H1 (cell line): ENCODE measurements at regions not wholly inside any gene's neighbourhood (a gene's known extent, or its start where the extent isn't known, plus 50 kb on each side); places are given as distances from the start of the nearest gene placed in this dataset.

Experiments
- POLR2A ChIP-seq, 2 experiments: IDR thresholded peaks; 1 replicate in 1 of 2; 2 replicates in 1 of 2; pipeline ENCODE4 v1.6.1; 2011; ENCODE audit warnings: low read depth in 2 of 2, low read length in 2 of 2, mild to moderate bottlenecking in 2 of 2; ENCODE audit errors: control extremely low read depth in 1 of 2
- POLR2AphosphoS5 ChIP-seq: IDR thresholded peaks from 2 replicates; pipeline ENCODE4 v1.6.1; 2011; ENCODE audit warnings: low read depth, low read length
- SP1 ChIP-seq: IDR thresholded peaks from 2 replicates; pipeline ENCODE4 v1.6.1; 2011; ENCODE audit warnings: low read depth, low read length

DNA sequence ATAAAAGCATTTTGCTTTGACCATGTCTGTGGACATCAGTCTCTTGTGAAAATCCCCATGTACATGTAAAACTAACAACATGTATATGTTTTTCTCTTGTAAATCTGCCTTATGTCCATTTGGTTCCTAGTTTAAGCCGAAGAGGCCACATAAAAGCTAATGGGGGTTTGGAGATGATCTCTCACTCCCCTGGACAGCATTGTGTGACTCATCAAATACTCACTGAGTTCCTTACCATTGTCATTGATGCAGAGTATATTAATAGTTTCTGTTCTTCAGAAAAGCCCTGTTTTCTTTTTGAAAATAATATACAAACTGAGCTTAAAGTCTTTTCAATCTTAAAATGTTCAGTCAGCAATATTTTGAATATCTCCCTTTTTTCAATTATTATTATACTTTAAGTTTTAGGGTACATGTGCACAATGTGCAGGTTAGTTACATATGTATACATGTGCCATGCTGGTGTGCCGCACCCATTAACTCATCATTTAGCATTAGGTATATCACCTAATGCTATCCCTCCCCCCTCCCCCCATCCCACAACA, 536.7 kb upstream of the HTR2A start:
- no peak for TF ChIP-seq POLR2A (IDR thresholded peaks at IDR 0.05; ENCODE audit: control extremely low read depth in 1 of 2, low read depth in 2 of 2, low read length in 2 of 2)
- no peak for TF ChIP-seq SP1
- TF ChIP-seq POLR2AphosphoS5 = no peak
